ENCODE measurements at regions not wholly inside any gene's neighbourhood (a gene's known extent, or its start where the extent isn't known, plus 50 kb on each side); places are given as distances from the start of the nearest gene placed in this dataset.
A peak's percentile ranks its signal among the peaks of the same experiment; 100 is the strongest.

DNA sequence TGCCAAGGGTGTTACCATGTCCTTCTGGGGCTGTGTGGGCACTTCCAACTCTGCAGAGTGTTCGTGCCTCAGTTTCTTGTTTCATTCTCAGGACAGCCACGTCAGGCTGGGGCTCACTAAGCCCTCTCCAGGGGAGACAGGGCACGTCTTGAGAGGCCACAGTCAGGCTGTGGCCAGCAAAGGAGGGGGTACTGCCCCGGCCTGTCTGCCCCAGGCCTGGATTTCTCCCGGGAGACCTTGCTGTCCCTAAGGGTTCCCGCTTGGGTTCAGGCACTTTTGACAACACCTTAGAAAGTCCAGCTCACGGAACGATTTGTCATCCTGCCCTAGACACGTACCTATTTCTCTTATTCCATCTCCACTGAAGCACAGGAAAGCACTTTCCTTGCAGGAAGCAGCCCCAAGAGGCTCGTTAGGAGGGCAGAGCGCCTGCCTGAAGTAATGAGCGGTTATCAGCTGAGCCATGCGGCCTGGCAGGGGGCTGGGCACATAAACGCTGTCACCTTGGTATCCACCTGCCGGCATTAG, 290.4 kb upstream of the RTL1 start:
- TF ChIP-seq, protein P1, sequence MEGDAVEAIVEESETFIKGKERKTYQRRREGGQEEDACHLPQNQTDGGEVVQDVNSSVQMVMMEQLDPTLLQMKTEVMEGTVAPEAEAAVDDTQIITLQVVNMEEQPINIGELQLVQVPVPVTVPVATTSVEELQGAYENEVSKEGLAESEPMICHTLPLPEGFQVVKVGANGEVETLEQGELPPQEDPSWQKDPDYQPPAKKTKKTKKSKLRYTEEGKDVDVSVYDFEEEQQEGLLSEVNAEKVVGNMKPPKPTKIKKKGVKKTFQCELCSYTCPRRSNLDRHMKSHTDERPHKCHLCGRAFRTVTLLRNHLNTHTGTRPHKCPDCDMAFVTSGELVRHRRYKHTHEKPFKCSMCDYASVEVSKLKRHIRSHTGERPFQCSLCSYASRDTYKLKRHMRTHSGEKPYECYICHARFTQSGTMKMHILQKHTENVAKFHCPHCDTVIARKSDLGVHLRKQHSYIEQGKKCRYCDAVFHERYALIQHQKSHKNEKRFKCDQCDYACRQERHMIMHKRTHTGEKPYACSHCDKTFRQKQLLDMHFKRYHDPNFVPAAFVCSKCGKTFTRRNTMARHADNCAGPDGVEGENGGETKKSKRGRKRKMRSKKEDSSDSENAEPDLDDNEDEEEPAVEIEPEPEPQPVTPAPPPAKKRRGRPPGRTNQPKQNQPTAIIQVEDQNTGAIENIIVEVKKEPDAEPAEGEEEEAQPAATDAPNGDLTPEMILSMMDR (conservative IDR thresholded peaks at IDR 0.05; ENCODE audit: control insufficient read depth, insufficient read depth, low read depth, low read length) = no peak
- no peak for DNase-seq (ENCODE audit: low read depth)
- no peak overlapping the region for H3K4me3 ChIP-seq (ENCODE audit: control insufficient read depth, low read depth, low read length)

DNA sequence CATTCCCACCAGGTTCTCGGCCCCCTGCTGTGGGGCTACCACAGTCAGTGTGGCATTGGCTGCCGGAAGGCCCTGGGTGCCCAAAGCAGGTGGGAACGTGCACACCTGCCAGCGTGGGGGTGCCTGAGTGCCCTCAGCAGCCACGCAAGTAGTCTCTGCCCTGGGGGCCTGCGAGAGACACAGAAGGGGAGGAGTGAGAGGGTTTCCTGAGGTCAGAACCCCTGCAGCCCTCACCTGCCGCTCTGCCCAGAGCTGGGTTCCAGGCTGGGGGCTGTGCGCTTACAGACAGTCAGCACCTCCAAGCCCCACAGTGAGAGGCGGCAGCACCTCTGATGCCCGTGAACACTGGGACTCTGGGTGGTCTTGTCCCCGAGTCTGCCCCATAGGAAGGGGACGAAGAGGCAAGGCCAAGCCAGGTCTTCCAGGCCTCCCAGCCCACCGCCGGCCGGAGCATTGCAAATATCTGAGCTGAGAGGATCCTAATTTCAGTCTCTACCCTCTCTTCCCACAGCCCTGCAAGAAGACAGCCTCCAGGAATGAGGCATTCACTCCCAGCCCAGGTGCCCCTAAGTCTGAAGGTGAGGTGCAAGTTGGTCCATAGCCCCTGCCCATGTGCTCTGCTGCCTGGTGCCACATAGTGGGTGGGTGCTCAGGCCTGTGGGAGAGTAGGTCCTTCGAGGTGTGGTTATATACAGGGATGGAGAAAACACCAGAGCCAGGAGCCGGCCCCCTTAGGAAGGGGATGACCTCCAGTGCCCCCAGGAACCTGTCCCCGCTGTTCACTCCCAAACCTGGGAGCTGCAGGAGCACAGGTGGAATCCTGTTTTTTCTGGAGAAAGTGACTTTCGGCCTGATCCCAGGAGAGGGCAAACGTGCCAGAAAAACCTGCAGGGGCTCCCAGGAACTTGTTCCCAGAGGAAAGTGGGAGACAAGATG, 291.1 kb upstream of the RTL1 start:
- no peak for DNase-seq (ENCODE audit: low read depth)
- TF ChIP-seq, protein P1 (conservative IDR thresholded peaks at IDR 0.05; ENCODE audit: control insufficient read depth, insufficient read depth, low read depth, low read length) = no peak
- no peak overlapping the region for H3K4me3 ChIP-seq (ENCODE audit: control insufficient read depth, low read depth, low read length)

DNA sequence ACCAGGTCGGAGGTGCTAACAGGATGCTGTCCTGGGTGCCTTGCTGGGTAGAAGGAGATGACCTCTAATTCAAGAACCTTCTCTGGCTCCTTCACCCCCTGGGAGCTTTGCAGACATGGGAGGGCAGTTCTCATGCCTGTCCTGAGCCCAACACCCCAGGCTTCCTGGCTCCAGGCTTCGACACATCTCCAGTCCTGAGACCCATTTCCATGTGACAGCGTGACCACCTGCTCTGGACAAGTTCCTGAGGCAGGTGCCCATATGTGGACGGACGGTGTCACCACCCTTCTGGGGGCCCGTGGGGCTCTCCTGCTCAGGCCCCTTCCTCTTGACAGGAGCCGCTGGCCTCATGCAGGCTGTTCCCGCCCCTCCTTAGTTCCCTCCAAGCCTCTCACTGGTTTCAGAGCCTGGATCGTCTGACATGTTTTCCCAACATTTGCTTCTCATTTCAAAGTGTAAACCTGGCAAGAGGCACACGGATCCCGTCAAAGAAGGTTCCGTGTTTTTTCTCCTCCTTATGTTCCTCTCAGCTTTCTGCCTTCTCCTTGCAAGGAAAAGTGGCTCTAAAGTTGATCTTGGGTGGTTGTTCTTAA, 291.9 kb upstream of the RTL1 start:
- TF ChIP-seq, protein P1 (conservative IDR thresholded peaks at IDR 0.05; ENCODE audit: control insufficient read depth, insufficient read depth, low read depth, low read length) = no peak
- no peak overlapping the region for H3K4me3 ChIP-seq (ENCODE audit: control insufficient read depth, low read depth, low read length)
- DNase-seq (ENCODE audit: low read depth) = no peak

DNA sequence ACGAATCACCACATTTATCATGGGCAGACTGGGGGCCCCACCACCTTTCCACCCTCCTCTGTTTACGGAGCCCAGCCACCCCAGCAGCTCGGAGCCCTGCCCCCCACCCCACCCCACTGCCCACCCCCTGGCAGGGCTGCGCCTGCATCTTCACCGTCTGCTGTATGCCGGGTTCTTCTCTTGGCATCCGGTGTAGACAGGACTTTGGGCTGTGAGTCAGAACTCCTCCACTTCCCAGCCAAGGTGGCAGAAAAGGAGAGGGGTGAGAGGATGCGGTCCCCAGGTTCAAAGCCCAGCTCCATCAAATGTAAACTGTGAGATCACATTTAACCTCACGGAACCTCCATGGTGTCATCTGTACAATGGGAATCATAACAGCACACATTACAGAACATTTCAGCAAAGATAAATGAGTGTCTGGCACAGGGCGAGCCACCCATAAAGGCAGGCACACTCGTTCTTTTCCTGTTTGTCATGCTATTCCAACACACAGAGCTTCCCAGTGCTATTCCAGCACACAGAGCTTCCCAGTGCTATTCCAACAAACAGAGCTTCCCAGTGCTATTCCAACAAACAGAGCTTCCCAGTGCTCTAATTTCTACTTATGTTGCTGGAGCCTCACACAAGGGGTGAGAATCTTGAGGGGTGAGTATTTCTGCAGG, 292.7 kb upstream of the RTL1 start:
- TF ChIP-seq, protein P1 (conservative IDR thresholded peaks at IDR 0.05; ENCODE audit: control insufficient read depth, insufficient read depth, low read depth, low read length) = no peak
- H3K4me3 ChIP-seq (ENCODE audit: control insufficient read depth, low read depth, low read length) = no peak overlapping the region
- DNase-seq (ENCODE audit: low read depth) = no peak

DNA sequence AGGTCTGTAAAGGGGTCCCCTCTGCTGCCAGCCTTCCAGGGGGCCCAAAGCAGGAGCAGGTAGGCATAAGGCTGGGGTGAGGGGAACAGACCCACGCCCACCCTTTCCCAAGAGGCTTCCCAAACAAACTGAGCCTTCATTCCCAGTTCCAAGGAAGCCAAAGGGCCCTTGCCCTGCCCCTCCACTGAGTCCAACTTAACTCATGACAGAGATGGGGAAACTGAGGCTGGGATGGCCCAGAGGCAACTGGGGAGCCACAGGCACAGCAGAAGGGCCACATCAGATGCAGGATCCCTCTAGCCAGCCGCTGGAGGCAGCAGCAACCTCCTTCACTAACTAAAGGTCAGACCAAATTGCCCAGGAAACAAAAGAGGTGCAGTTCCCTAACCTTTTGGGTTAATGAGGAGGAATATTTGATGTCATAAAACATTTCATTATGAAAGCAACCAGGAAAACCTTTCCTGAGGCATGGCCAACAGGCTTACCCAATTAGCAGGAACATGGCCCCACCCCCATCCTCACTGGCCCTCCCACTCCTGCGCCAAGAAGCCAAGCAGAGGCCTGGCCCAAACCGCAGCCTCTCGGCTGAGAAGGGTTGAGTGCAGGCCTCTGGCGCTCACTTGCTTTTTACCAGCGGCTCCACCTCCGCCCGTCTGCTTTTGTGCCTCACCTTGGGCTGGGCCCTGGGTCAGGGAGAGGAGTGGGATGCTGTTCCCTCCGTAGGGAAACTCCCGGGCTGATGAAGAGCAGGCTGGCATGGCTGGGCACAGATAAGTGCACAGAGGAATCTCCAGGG, 293.5 kb upstream of the RTL1 start:
- DNase-seq (ENCODE audit: low read depth) = peak; percentile 8
- H3K4me3 ChIP-seq (ENCODE audit: control insufficient read depth, low read depth, low read length) = no peak overlapping the region
- TF ChIP-seq, protein P1 (conservative IDR thresholded peaks at IDR 0.05; ENCODE audit: control insufficient read depth, insufficient read depth, low read depth, low read length) = no peak
